ENCODE measurements at regions not wholly inside any gene's neighbourhood (a gene's known extent, or its start where the extent isn't known, plus 50 kb on each side); places are given as distances from the start of the nearest gene placed in this dataset.

DNA sequence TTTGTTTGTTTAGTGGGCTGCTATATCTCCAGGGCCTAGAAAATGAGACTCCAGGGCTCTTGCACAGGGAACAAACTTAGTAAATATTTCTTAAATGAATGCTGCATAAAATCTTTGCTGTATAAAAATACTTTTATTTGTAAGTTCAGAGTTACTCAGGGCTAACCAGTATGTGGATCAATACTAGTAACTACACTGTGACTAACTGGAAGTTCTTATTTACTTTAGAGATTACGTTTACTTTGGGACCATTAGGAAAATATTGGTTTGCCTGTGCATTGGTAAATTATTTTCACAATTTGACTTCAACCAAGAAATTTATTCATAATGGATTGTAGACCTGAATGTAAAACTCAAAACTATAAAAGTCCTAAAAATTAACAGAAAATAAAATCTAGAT lies 575.5 kb downstream of the RNF144A start:
- DNase-seq (ENCODE audit: extremely low spot score), result no peak
- H3K27ac ChIP-seq (replicated peaks in 1 of 4), result no peak overlapping the region
- no peaks in the 10 kb centered on the region for H3K27me3 ChIP-seq
- no peak overlapping the region for H3K4me3 ChIP-seq
- TF ChIP-seq EP300 (IDR thresholded peaks at IDR 0.05) (no peak), POLR2AphosphoS5 (IDR thresholded peaks at IDR 0.05) (no peak), POLR2A (IDR thresholded peaks at IDR 0.05; ENCODE audit: low read depth) (no peak)
- TF ChIP-seq, protein P1, sequence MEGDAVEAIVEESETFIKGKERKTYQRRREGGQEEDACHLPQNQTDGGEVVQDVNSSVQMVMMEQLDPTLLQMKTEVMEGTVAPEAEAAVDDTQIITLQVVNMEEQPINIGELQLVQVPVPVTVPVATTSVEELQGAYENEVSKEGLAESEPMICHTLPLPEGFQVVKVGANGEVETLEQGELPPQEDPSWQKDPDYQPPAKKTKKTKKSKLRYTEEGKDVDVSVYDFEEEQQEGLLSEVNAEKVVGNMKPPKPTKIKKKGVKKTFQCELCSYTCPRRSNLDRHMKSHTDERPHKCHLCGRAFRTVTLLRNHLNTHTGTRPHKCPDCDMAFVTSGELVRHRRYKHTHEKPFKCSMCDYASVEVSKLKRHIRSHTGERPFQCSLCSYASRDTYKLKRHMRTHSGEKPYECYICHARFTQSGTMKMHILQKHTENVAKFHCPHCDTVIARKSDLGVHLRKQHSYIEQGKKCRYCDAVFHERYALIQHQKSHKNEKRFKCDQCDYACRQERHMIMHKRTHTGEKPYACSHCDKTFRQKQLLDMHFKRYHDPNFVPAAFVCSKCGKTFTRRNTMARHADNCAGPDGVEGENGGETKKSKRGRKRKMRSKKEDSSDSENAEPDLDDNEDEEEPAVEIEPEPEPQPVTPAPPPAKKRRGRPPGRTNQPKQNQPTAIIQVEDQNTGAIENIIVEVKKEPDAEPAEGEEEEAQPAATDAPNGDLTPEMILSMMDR (IDR thresholded peaks at IDR 0.05), result no peak
- H3K4me1 ChIP-seq, result no peaks in the 10 kb centered on the region
- H3K9me3 ChIP-seq, result no peaks in the 10 kb centered on the region
- 92% methylated on average over 1 of the region's 1 CpG for WGBS
- intact Hi-C loops (cut with DNase I), result no loop called here
- H3K36me3 ChIP-seq, result no peaks in the 10 kb centered on the region

DNA sequence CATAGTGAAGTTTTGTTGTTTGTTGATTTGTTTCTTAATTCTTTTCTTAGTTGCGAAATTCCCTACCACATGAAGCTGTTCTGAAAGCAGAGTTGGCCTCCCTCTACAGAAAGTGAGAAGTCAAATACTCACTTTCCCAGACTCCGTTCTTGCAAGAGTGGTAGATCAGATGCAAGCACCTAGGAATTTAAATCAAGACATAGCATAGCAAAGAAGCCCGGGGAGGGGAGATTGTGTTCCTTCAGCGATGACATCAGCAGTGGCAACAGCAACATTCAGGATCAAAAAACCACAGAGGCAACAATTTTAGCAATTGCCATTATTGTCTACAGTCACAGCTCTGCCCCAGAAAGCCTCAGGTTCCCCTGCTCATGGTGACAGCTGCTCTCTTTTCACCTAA lies 580.0 kb downstream of the RNF144A start:
- no peak overlapping the region for H3K27ac ChIP-seq (replicated peaks in 1 of 4)
- H3K36me3 ChIP-seq, result no peaks in the 10 kb centered on the region
- WGBS, result 74% methylated on average over 4 of the region's 4 CpGs
- no peaks in the 10 kb centered on the region for H3K4me1 ChIP-seq
- no peak overlapping the region for H3K4me3 ChIP-seq
- TF ChIP-seq POLR2AphosphoS5 (IDR thresholded peaks at IDR 0.05) (no peak), POLR2A (IDR thresholded peaks at IDR 0.05; ENCODE audit: low read depth) (no peak), EP300 (IDR thresholded peaks at IDR 0.05) (no peak)
- TF ChIP-seq, protein P1 (IDR thresholded peaks at IDR 0.05), result no peak
- H3K27me3 ChIP-seq, result no peaks in the 10 kb centered on the region
- H3K9me3 ChIP-seq, result no peaks in the 10 kb centered on the region
- DNase-seq (ENCODE audit: extremely low spot score), result no peak
- intact Hi-C loops (cut with DNase I), result no loop called here

DNA sequence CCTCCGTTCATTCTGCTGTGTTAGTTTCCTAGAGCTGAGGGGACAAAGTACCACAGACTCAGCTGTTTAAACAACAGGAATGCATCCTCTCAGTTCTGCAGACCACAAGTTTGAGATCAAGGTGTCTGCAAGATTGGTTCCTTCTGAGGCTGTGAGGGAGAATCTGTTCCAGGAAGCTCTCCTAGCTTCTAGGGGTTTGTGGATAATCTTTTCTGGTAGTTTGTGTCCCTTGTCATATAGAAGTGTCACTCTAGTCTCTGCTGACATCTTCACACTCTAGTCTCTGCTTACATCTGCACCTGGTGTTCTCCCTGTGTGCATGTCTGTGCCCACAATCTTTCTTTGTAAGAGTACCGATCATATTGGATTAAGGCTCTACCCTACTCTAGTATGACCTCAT lies 581.8 kb downstream of the RNF144A start:
- Histone ChIP-seq H3K36me3 (no peaks in the 10 kb centered on the region), H3K4me3 (no peak overlapping the region), H3K27ac (replicated peaks in 1 of 4) (no peak overlapping the region), H3K4me1 (no peaks in the 10 kb centered on the region), H3K9me3 (no peaks in the 10 kb centered on the region), H3K27me3 (no peaks in the 10 kb centered on the region)
- WGBS, result 92% methylated on average over 2 of the region's 2 CpGs
- intact Hi-C loops (cut with DNase I), result no loop called here
- no peak for DNase-seq (ENCODE audit: extremely low spot score)
- TF ChIP-seq POLR2A (IDR thresholded peaks at IDR 0.05; ENCODE audit: low read depth) (no peak), EP300 (IDR thresholded peaks at IDR 0.05) (no peak), POLR2AphosphoS5 (IDR thresholded peaks at IDR 0.05) (no peak)
- TF ChIP-seq, protein P1 (IDR thresholded peaks at IDR 0.05), result no peak

GRCh38 chr2:7502336-7502735 lies 585.1 kb downstream of the RNF144A start:
- Histone ChIP-seq H3K27me3 (peaks cover 0 to 6% (median 0%) of the 10 kb centered on the region in 4 donors), H3K4me3 (no peak overlapping the region), H3K36me3 (no peaks in the 10 kb centered on the region), H3K4me1 (no peaks in the 10 kb centered on the region), H3K27ac (replicated peaks in 1 of 4) (no peak overlapping the region), H3K9me3 (no peaks in the 10 kb centered on the region)
- TF ChIP-seq POLR2AphosphoS5 (IDR thresholded peaks at IDR 0.05) (no peak), EP300 (IDR thresholded peaks at IDR 0.05) (no peak), POLR2A (IDR thresholded peaks at IDR 0.05; ENCODE audit: low read depth) (no peak)
- TF ChIP-seq, protein P1 (IDR thresholded peaks at IDR 0.05), result no peak
- intact Hi-C loops (cut with DNase I), result no loop called here
- no peak for DNase-seq (ENCODE audit: extremely low spot score)

DNA sequence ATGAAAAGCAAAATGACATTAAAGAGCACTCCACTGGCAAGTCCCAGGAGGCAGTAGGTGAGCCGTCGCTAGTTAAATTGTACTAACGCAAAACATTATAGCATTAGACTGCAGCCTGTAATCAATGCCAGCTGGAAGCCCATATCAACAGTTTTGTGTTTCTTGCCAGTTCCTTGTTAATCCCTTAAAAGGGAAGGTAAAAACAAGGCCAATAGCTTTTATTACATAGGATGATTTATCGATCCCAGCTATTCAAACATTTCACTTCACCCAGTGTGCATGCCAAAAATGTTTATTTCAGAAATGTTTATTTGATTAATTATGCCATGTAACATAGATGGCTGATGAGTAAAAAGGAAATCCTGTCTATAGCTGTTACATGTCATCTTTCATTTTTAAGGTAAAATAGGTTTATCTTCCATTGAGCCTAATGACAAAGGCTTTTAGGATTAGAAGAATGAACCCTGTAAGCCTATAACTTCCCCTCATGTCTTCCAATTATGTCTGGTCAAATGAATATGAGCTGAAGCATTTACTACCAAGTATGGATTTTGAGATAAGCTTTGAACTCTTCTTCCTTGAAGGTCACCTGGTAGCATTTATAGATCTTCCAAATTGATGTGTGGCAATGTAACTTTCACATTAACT lies 591.2 kb downstream of the RNF144A start:
- intact Hi-C loops (cut with DNase I), result no loop called here
- Histone ChIP-seq H3K36me3 (no peaks in the 10 kb centered on the region), H3K4me3 (no peak overlapping the region), H3K9me3 (peaks cover 0 to 5% (median 0%) of the 10 kb centered on the region in 4 donors), H3K27ac (replicated peaks in 1 of 4) (no peak overlapping the region), H3K4me1 (no peaks in the 10 kb centered on the region), H3K27me3 (peaks cover 0 to 6% (median 0%) of the 10 kb centered on the region in 4 donors)
- 73% methylated on average over 4 of the region's 4 CpGs for WGBS
- TF ChIP-seq, protein P1 (IDR thresholded peaks at IDR 0.05), result no peak
- TF ChIP-seq EP300 (IDR thresholded peaks at IDR 0.05), result no peak
- TF ChIP-seq POLR2A (IDR thresholded peaks at IDR 0.05; ENCODE audit: low read depth), result no peak
- no peak for TF ChIP-seq POLR2AphosphoS5 (IDR thresholded peaks at IDR 0.05)
- no peak for DNase-seq (ENCODE audit: extremely low spot score)

Measured in esophagus muscularis mucosa (tissue), 4 donors.